Natural killer cell (primary cell): ENCODE measurements at regions not wholly inside any gene's neighbourhood (a gene's known extent, or its start where the extent isn't known, plus 50 kb on each side); places are given as distances from the start of the nearest gene placed in this dataset.

Source experiments
- ATAC-seq, 3 donors: fragments of 150-1000 bp in 2 of 3; fragments of 200-7000 bp in 1 of 3; cut with Tn5 transposase; 1 replicate in 1 of 3; 2 replicates in 2 of 3; pipeline ENCODE4 v1.10.0; 2021; ENCODE audit warnings: mild to moderate bottlenecking in 2 of 3, moderate library complexity in 2 of 3
- DNase-seq, 2 donors: peaks; one replicate each; pipeline versions ENCODE4 v3.0.0 to v3.0.0-alpha.2; 2013 to 2021; ENCODE audit warnings: mixed read lengths in 1 of 2
- H3K27ac ChIP-seq: one replicate; pipeline ENCODE4 v1.5.1; 2013; ENCODE audit warnings: mild to moderate bottlenecking, low read length
- H3K27me3 ChIP-seq: one replicate; pipeline ENCODE4 v1.6.1; 2013; ENCODE audit warnings: low read length; ENCODE audit not compliant: control insufficient read depth, insufficient read depth
- H3K36me3 ChIP-seq: one replicate; pipeline ENCODE4 v1.6.1; 2013; ENCODE audit warnings: low read length; ENCODE audit not compliant: control insufficient read depth, insufficient read depth
- H3K4me1 ChIP-seq: one replicate; pipeline ENCODE4 v1.6.1; 2013; ENCODE audit warnings: low read length; ENCODE audit not compliant: control insufficient read depth, insufficient read depth
- H3K4me3 ChIP-seq: one replicate; pipeline ENCODE4 v1.5.1; 2013; ENCODE audit warnings: low read length
- H3K9me3 ChIP-seq: one replicate; pipeline ENCODE4 v1.6.1; 2013; ENCODE audit warnings: low read length; ENCODE audit not compliant: control insufficient read depth, insufficient read depth
- H3K27ac Mint-ChIP-seq, 2 donors: one replicate each; pipeline ENCODE4 v1.8.0; 2022; ENCODE audit warnings: mild to moderate bottlenecking in 2 of 2, mixed read lengths in 2 of 2, moderate library complexity in 1 of 2
- H3K27me3 Mint-ChIP-seq, 2 donors: one replicate each; pipeline ENCODE4 v1.8.0; 2022; ENCODE audit warnings: low read depth in 2 of 2, mixed read lengths in 2 of 2
- H3K36me3 Mint-ChIP-seq: one replicate; pipeline ENCODE4 v1.8.0; 2022; ENCODE audit warnings: mixed read lengths
- H3K4me1 Mint-ChIP-seq, 2 donors: one replicate each; pipeline ENCODE4 v1.8.0; 2022; ENCODE audit warnings: mixed read lengths in 2 of 2
- H3K4me3 Mint-ChIP-seq: one replicate; pipeline ENCODE4 v1.8.0; 2022; ENCODE audit warnings: mild to moderate bottlenecking, moderate library complexity, mixed read lengths
- H3K9me3 Mint-ChIP-seq, 2 donors: one replicate each; pipeline ENCODE4 v1.8.0; 2022; ENCODE audit warnings: mixed read lengths in 2 of 2
- WGBS: methylation state at CpG from one replicate; pipeline ENCODE4 v1.1.7; 2013; ENCODE audit warnings: missing lambda C conversion rate; ENCODE audit not compliant: insufficient coverage; 5-methylcytosine and 5-hydroxymethylcytosine counted together
- intact Hi-C: fragments of 100-400 bp; cut with micrococcal nuclease; formaldehyde crosslinking; loops from one replicate; pipeline ENCODE4 v1.14.2; 2022
- TF ChIP-seq, protein P1 (sequence below): fragments of 200-600 bp; IDR thresholded peaks from one replicate; pipeline ENCODE4 v1.8.0; 2022; ENCODE audit warnings: antibody characterized with exemption

DNA sequence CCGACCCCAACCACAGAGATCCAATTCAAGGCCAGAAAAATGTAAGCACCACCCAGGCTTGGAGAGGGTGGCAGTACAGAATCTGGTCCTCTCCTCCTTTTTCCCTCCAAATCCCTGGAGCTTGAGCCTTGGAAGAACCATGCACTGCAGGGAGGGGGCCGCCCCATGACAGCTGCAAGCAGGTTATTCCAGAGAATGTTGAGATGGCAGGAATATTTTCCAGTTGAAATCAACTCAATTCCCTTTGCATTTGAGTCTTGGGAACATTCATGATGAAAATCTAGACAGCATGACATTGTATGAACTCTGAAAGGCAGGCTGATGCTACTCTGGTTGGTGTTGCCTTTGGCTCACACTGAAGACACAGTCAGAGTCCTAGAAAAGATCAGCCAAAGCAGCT lies 386.6 kb upstream of the FGF16 start:
- no peak for DNase-seq
- Histone ChIP-seq H3K9me3 (no peaks in the 10 kb centered on the region), H3K27ac (no peak overlapping the region), H3K4me1 (no peaks in the 10 kb centered on the region), H3K36me3 (no peaks in the 10 kb centered on the region), H3K4me3 (no peak overlapping the region), H3K27me3 (no peaks in the 10 kb centered on the region)
- 80% methylated on average over 2 of the region's 2 CpGs for WGBS
- Mint-ChIP-seq H3K4me1 (no peaks in the 10 kb centered on the region), H3K27me3 (no peaks in the 10 kb centered on the region), H3K9me3 (no peaks in the 10 kb centered on the region), H3K36me3 (no peaks in the 10 kb centered on the region), H3K4me3 (no peak overlapping the region), H3K27ac (no peak overlapping the region)
- no peak for ATAC-seq
- TF ChIP-seq, protein P1, sequence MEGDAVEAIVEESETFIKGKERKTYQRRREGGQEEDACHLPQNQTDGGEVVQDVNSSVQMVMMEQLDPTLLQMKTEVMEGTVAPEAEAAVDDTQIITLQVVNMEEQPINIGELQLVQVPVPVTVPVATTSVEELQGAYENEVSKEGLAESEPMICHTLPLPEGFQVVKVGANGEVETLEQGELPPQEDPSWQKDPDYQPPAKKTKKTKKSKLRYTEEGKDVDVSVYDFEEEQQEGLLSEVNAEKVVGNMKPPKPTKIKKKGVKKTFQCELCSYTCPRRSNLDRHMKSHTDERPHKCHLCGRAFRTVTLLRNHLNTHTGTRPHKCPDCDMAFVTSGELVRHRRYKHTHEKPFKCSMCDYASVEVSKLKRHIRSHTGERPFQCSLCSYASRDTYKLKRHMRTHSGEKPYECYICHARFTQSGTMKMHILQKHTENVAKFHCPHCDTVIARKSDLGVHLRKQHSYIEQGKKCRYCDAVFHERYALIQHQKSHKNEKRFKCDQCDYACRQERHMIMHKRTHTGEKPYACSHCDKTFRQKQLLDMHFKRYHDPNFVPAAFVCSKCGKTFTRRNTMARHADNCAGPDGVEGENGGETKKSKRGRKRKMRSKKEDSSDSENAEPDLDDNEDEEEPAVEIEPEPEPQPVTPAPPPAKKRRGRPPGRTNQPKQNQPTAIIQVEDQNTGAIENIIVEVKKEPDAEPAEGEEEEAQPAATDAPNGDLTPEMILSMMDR, result no peak
- intact Hi-C loops, result no loop called here

DNA sequence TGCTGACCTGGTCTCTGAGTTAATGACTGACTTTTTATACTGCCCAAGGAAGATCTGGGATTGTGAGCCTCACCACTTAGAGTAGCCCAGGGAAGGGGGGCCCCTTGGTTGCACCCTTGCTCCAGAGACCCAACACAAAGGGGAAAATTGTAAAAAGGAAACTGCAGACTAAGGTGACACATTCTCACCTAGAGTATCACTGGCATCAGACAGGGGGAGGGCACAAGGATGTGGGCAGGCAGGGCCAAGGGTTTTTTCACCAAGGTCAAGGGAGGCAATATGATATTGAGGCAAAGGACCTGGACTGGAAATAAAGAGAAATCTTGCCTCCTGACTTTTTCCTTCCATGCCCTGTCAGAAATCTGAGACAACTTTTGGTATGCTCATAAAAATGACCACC lies 386.2 kb upstream of the FGF16 start:
- no peak overlapping the region for H3K27ac Mint-ChIP-seq
- Histone ChIP-seq H3K9me3 (no peaks in the 10 kb centered on the region), H3K27me3 (no peaks in the 10 kb centered on the region), H3K27ac (no peak overlapping the region), H3K4me1 (no peaks in the 10 kb centered on the region), H3K4me3 (no peak overlapping the region), H3K36me3 (no peaks in the 10 kb centered on the region)
- H3K4me1 Mint-ChIP-seq, result no peaks in the 10 kb centered on the region
- no peaks in the 10 kb centered on the region for H3K36me3 Mint-ChIP-seq
- no peak overlapping the region for H3K4me3 Mint-ChIP-seq
- intact Hi-C loops, result no loop called here
- TF ChIP-seq, protein P1, result no peak
- DNase-seq (no peak), ATAC-seq (no peak)
- no peaks in the 10 kb centered on the region for H3K27me3 Mint-ChIP-seq
- H3K9me3 Mint-ChIP-seq, result no peaks in the 10 kb centered on the region

DNA sequence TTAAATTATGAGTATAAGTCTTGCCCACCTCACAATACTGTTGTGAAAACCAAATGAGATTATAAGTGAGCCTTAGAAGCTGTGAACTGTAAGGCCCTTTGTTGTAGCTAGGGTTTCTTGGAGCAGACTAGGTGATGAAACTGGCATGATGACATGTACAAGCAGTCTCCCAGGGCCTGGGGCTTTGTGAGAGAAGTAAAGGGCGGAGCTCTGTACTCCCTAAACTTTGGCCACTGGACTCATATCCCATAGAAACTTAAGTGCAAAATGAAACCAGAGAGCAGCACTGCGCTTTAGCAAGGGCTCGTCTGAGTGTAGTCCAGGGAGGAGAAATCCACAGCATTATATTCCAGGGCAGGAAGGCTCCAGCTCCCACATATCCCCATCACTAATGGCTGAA lies 385.6 kb upstream of the FGF16 start:
- Histone ChIP-seq H3K36me3 (no peaks in the 10 kb centered on the region), H3K27me3 (no peaks in the 10 kb centered on the region), H3K27ac (no peak overlapping the region), H3K4me1 (no peaks in the 10 kb centered on the region), H3K9me3 (no peaks in the 10 kb centered on the region), H3K4me3 (no peak overlapping the region)
- Mint-ChIP-seq H3K9me3 (no peaks in the 10 kb centered on the region), H3K4me3 (no peak overlapping the region), H3K4me1 (no peaks in the 10 kb centered on the region), H3K27me3 (no peaks in the 10 kb centered on the region), H3K27ac (no peak overlapping the region), H3K36me3 (no peaks in the 10 kb centered on the region)
- WGBS, result 86% methylated on average over 3 of the region's 3 CpGs
- no peak for ATAC-seq
- TF ChIP-seq, protein P1, result no peak
- intact Hi-C loops, result no loop called here
- DNase-seq, result no peak

DNA sequence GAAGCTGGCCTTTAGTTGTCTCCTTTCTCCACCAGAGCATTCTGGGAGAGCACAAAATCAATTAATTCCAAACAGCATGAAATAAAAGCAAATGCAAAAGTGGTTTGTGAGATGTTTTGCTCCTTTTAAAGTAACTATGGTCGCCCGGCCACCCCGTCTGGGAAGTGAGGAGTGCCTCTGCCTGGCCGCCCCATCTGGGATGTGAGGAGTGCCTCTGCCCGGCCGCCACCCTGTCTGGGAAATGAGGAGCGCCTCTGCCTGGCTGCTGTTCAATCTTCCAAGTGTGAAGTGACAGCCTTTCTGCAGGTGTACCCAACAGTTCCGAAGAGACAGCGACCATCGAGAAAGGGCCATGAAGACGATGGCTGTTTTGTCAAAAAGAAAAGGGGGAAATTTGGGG lies 381.3 kb upstream of the FGF16 start:
- peaks cover 0 to 6% of the 10 kb centered on the region in 2 donors for H3K4me1 Mint-ChIP-seq
- 94% methylated on average over 11 of the region's 11 CpGs for WGBS
- Histone ChIP-seq H3K27ac (no peak overlapping the region), H3K27me3 (no peaks in the 10 kb centered on the region), H3K4me1 (no peaks in the 10 kb centered on the region), H3K9me3 (no peaks in the 10 kb centered on the region), H3K4me3 (no peak overlapping the region), H3K36me3 (no peaks in the 10 kb centered on the region)
- intact Hi-C loops, result no loop called here
- H3K36me3 Mint-ChIP-seq, result no peaks in the 10 kb centered on the region
- H3K9me3 Mint-ChIP-seq, result no peaks in the 10 kb centered on the region
- no peaks in the 10 kb centered on the region for H3K27me3 Mint-ChIP-seq
- ATAC-seq, result no peak
- TF ChIP-seq, protein P1, result no peak
- H3K4me3 Mint-ChIP-seq, result no peak overlapping the region
- no peak overlapping the region for H3K27ac Mint-ChIP-seq
- no peak for DNase-seq
